ENCODE measurements at regions not wholly inside any gene's neighbourhood (a gene's known extent, or its start where the extent isn't known, plus 50 kb on each side); places are given as distances from the start of the nearest gene placed in this dataset.

GRCh38 chr20:63066506-63067265 is 59.9 kb upstream of the BHLHE23 start:
- no peak for DNase-seq

- no peak for DNase-seq
Observed at GRCh38 chr20:63065911-63066310, 59.1 kb upstream of the BHLHE23 start.

- DNase-seq = no peak
Observed at GRCh38 chr20:63064745-63065711, 58.3 kb upstream of the BHLHE23 start.

- DNase-seq = no peak
Observed at GRCh38 chr20:63064310-63064709, 57.5 kb upstream of the BHLHE23 start.

GRCh38 chr20:63062188-63063140 is 55.7 kb upstream of the BHLHE23 start:
- DNase-seq = no peak

GRCh38 chr20:63061771-63062100 is 55.0 kb upstream of the BHLHE23 start:
- no peak for DNase-seq

GRCh38 chr20:63061051-63061770 is 54.4 kb upstream of the BHLHE23 start:
- DNase-seq = no peak

- DNase-seq = no peak
Observed at GRCh38 chr20:63060057-63060991, 53.6 kb upstream of the BHLHE23 start.

- no peak for DNase-seq
Observed at GRCh38 chr20:63059684-63060056, 52.9 kb upstream of the BHLHE23 start.

GRCh38 chr20:63058696-63059335 is 52.1 kb upstream of the BHLHE23 start:
- DNase-seq = no peak

GRCh38 chr20:63057171-63058117 is 50.7 kb upstream of the BHLHE23 start:
- DNase-seq = no peak

GRCh38 chr20:63056236-63057170 is 49.7 kb upstream of the BHLHE23 start:
- DNase-seq = no peak
